ENCODE measurements at regions not wholly inside any gene's neighbourhood (a gene's known extent, or its start where the extent isn't known, plus 50 kb on each side); places are given as distances from the start of the nearest gene placed in this dataset.

- no peaks in the 10 kb centered on the region for H4K20me1 ChIP-seq (ENCODE audit: insufficient read depth)
- no peak overlapping the region for H3K4me2 ChIP-seq
- H3K4me1 ChIP-seq (replicated peaks; ENCODE audit: insufficient read depth): no peaks in the 10 kb centered on the region
- intact Hi-C loops (cut with micrococcal nuclease; ENCODE audit: unreplicated experiment): no loop called here
- H3K4me3 ChIP-seq: no peak overlapping the region
- H3K27me3 ChIP-seq (ENCODE audit: insufficient read depth, low read depth): peaks cover 15% of the 10 kb centered on the region
- no peak overlapping the region for H2AFZ ChIP-seq
- H3K79me2 ChIP-seq (ENCODE audit: low read depth): no peaks in the 10 kb centered on the region
- H3K36me3 ChIP-seq (ENCODE audit: low read depth): no peaks in the 10 kb centered on the region
- ChIA-PET POLR2A (ENCODE audit: unreplicated experiment) (no interaction called here), CTCF (interaction anchor here (0.6 kb wide), 1 partner anchor 9 kb away, joined by 4 read pairs; no protein-coding TSS in a partner anchor)
- DNase-seq: no peak
- TF ChIP-seq CTCF (conservative IDR thresholded peaks at IDR 0.05): no peak
- no peak for TF ChIP-seq EZH2 (IDR thresholded peaks at IDR 0.05; ENCODE audit: low read depth)
- H3K9me2 ChIP-seq (ENCODE audit: insufficient read depth): no peaks in the 10 kb centered on the region
- H3K27ac ChIP-seq: no peak overlapping the region
- H3K9me3 ChIP-seq (ENCODE audit: insufficient read depth, low read depth): no peaks in the 10 kb centered on the region
- no TSS peak for BruUV-seq (replicated peaks)
- no peaks in the 10 kb centered on the region for H3F3A ChIP-seq (ENCODE audit: insufficient read depth, low read depth)
Observed at GRCh38 chr5:66299463-66299862, 155.4 kb downstream of the SREK1 start.

- Histone ChIP-seq H3K9me2 (ENCODE audit: insufficient read depth) (no peaks in the 10 kb centered on the region), H3K27me3 (ENCODE audit: insufficient read depth, low read depth) (peaks cover 15% of the 10 kb centered on the region), H4K20me1 (ENCODE audit: insufficient read depth) (no peaks in the 10 kb centered on the region), H2AFZ (no peak overlapping the region), H3K4me2 (no peak overlapping the region), H3F3A (ENCODE audit: insufficient read depth, low read depth) (no peaks in the 10 kb centered on the region), H3K4me1 (replicated peaks; ENCODE audit: insufficient read depth) (no peaks in the 10 kb centered on the region), H3K4me3 (no peak overlapping the region), H3K79me2 (ENCODE audit: low read depth) (no peaks in the 10 kb centered on the region), H3K27ac (no peak overlapping the region), H3K36me3 (ENCODE audit: low read depth) (no peaks in the 10 kb centered on the region), H3K9me3 (ENCODE audit: insufficient read depth, low read depth) (no peaks in the 10 kb centered on the region)
- ChIA-PET POLR2A (ENCODE audit: unreplicated experiment) (no interaction called here), CTCF (no interaction called here)
- no peak for DNase-seq
- TF ChIP-seq EZH2 (IDR thresholded peaks at IDR 0.05; ENCODE audit: low read depth) (no peak), CTCF (conservative IDR thresholded peaks at IDR 0.05) (no peak)
- intact Hi-C loops (cut with micrococcal nuclease; ENCODE audit: unreplicated experiment): loop anchor here (10.0 kb wide), 1 partner anchor 1972 kb away; no protein-coding TSS in a partner anchor
- BruUV-seq (replicated peaks): no TSS peak
Observed at GRCh38 chr5:66302344-66302743, 158.2 kb downstream of the SREK1 start.

GRCh38 chr5:66306105-66306843 is 162.2 kb downstream of the SREK1 start:
- TF ChIP-seq EZH2 (IDR thresholded peaks at IDR 0.05; ENCODE audit: low read depth): no peak
- peak; percentile 83 for TF ChIP-seq CTCF (conservative IDR thresholded peaks at IDR 0.05)
- ChIA-PET CTCF (interaction anchor here (0.5 to 1.6 kb wide), 10 partner anchors 68 to 844 kb away, joined by 3 to 13 read pairs (median 4); no protein-coding TSS in a partner anchor), POLR2A (ENCODE audit: unreplicated experiment) (interaction anchor here (0.6 to 0.7 kb wide), 2 partner anchors 228 to 901 kb away, joined by 3 to 4 read pairs; no protein-coding TSS in a partner anchor)

More at GRCh38 chr5:66306105-66306843, 162.2 kb downstream of the SREK1 start:
- no peaks in the 10 kb centered on the region for H3K9me3 ChIP-seq (ENCODE audit: insufficient read depth, low read depth)
- no peaks in the 10 kb centered on the region for H3F3A ChIP-seq (ENCODE audit: insufficient read depth, low read depth)
- H3K27me3 ChIP-seq (ENCODE audit: insufficient read depth, low read depth): peaks cover 11% of the 10 kb centered on the region
- H3K9me2 ChIP-seq (ENCODE audit: insufficient read depth): no peaks in the 10 kb centered on the region
- no peak overlapping the region for H3K27ac ChIP-seq
- no peaks in the 10 kb centered on the region for H4K20me1 ChIP-seq (ENCODE audit: insufficient read depth)
- H3K4me2 ChIP-seq: no peak overlapping the region
- H2AFZ ChIP-seq: no peak overlapping the region
- no peaks in the 10 kb centered on the region for H3K79me2 ChIP-seq (ENCODE audit: low read depth)
- BruUV-seq (replicated peaks): no TSS peak
- H3K4me3 ChIP-seq: no peak overlapping the region
- H3K4me1 ChIP-seq (replicated peaks; ENCODE audit: insufficient read depth): no peaks in the 10 kb centered on the region
- peak; percentile 40 to 44 for DNase-seq
- no peaks in the 10 kb centered on the region for H3K36me3 ChIP-seq (ENCODE audit: low read depth)
- intact Hi-C loops (cut with micrococcal nuclease; ENCODE audit: unreplicated experiment): loop anchor here (2.0 to 10.0 kb wide), 4 partner anchors 67 to 1969 kb away; no protein-coding TSS in a partner anchor

Data from PC-9 (cell line).